HG02763 (cell line): ENCODE measurements at regions not wholly inside any gene's neighbourhood (a gene's known extent, or its start where the extent isn't known, plus 50 kb on each side); places are given as distances from the start of the nearest gene placed in this dataset.
"Not testable (repeated sequence)": the region's sequence is repeated elsewhere in the genome, so short reads cannot be mapped to it uniquely, and the experiment has no call there.

Experiments
- ATAC-seq: cut with Tn5 transposase; IDR thresholded peaks from one replicate; pipeline ENCODE4 v1.9.1; 2021; ENCODE audit warnings: mild to moderate bottlenecking, moderate library complexity; ENCODE audit not compliant: unreplicated experiment

DNA sequence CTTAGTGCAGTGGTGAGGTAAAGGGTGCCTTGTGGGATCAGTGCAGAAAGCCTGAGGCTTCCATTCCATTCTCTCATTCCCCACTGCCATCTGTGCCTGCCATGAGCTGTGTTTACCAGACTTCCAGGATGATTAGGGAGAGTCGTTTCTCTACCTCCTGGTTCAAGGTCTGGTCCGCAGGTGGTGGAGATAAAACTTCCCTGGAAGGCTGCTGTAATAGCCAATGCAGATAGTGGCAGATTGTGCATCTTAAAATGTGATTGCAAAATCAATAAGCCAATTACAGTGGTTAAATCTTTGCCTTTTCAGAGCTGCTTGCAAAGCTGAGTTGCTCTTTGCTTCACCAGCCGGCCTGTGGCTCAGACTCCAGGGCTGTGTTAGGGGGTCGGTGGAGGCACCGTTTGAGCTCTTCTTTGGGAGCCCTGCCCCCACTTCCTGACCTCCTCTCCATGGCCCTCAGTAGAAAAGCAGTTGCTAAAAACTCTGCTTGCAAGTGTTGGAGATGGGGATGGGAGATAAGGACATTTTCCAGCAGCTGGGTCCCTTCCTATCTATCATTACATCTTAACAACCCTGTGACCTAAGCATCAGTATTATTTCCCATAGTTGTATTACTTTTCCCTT is 95.2 kb upstream of the HS6ST1 start:
- ATAC-seq: no peak

DNA sequence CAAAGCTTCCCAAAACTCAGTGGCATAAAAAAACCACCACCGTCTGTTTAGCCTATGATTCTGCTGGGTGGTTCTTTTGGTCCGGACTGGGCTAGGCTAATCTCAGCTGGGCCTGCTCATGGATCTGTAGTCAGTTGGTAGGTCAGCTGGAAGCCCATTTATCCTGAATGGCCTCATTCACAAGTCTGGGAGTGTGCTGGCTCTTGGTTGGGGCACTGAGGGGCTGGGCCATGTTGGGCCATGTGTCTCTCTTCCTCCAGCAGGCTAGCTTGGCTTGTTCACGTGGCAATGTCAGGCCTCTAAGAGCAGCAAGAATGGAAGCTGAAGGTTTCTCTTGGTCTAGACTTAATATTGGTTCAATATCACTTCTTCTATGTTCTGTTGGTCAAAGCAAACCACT is 95.7 kb upstream of the HS6ST1 start:
- ATAC-seq: no peak

DNA sequence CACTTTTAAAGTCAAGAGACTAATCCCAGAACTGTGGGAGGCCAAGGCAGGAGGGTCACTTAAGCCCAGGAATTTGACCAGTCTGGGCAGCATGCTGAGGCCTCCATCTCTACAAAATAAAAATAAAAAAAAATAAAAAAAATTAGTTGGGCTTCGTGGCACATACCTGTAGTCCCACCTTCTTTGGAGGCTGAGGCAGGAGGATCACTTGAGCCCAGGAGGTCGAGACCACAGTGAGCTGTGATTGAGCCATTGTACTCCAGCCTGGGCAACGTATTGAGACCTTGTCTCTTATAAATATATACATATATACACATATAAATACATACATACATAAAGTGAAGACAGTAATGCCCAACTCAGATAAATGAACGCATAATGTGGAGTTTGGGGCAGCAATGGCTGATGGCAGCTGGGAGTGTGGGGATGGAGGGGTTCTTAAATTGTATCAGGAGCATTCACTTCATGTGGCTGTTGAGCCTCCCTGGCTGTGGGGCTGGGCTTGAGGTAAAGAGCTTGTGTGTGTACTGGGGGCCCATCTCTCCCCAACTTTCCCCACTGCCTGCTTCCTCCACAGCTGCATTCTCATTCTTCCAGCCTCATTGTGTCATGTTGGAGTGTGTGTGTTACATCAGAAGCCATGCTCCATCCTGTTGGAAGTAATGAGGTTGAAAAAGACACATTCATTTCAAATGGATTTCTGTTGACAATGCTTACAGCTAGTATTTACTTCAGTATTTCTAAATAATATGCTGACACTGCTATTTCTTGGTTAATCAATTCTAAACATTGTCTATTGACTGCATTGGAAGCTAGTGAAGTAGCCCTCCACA is 96.5 kb upstream of the HS6ST1 start:
- no peak for ATAC-seq

DNA sequence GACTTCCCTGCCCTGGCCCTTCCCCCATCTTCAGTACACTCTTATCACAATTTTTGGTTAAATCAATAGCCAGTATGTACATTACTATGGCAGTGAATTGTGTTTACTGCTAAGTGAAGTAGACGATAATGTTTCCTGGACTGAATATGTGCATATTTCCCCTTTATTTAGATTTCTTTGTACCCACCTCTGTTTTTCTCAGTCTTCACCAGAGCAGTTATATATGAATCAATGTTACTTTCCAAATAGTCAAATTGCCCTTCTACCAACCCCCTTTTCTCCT is 97.1 kb upstream of the HS6ST1 start:
- no peak for ATAC-seq

DNA sequence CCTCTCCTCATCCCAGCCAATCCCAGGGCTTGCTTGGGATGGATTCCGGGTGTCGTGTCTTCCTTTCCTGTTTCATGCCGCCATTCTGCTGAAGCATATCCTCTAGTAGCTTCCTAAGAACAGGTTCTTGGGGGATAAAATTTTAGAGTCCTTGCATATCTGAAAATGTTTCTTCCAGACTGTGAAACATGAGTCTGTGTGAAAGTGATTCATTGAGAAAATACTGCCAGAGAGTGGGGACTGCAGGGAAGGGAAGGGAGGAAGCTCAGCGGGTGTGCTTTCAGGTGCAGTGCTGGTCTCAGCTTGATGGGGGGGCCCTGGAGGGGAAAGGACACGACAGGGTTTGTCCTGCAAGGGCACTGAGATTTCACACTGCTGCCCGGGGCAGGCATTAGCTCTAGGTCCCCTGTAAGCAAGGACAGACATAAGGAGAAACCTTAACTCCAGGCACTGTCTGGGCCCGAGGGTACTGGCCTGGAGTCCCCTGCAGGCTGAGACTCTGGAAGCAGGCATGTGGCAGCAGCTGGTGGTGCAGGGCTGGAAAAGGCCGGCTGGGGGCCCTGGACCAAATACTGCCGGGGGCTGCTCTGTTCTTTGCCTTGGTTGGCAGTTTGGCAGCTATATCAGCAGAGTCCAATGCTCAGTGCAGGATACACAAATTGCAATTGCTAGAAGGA is 97.6 kb upstream of the HS6ST1 start:
- ATAC-seq: no peak

DNA sequence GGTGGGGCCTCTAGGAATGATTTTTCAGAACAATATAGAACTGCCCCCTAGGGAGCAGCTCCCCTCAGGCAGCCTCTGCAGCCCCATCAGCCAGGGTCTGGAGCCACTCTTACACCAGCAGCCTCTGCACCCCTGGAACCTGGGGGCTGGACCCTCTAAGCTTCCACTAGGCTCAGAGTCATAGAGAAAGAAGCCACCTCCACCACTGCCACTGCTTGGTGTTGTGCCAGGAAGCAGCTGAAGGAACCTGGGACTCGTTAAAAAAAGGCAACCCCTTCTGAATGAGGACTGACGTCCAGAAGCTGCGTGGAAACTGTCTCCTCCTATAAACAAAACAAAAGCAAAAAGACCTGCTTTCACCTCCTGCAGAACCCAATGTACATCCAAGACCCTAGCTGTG is 98.1 kb upstream of the HS6ST1 start:
- no peak for ATAC-seq

DNA sequence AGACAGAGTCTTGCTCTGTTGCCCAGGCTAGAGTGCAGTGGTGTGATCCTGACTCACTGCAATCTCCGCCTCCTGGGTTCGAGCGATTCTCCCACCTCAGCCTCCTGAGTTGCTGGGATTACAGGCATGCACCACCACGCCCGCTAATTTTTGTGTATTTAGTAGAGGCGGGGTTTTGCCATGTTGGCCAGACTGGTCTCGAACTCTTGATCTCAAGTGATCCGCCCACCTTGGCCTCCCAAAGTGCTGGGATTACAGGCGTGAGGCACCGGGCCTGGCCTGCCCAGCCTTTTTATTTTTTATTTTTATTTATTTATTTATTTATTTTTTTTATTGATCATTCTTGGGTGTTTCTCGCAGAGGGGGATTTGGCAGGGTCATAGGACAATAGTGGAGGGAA is 98.6 kb upstream of the HS6ST1 start:
- ATAC-seq: not testable (repeated sequence)

DNA sequence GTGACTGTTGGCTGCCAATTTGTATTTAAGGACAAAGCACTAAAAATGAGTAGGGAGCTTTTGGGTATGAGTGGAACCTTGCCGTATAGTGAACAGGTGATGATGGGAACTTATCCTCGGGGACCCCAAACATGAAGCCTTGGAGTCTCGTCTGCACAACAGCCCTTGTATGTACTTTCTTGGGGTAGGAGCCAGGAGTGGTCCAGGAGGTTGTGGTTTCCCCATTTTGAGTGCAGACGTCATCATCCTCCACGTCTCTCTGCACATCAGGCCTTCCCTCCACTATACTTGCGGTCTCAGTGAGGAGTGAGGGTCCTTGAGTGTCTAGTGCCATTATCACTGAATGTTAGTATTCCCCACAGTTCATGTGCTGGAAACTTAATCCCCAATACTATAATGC is 101.5 kb upstream of the HS6ST1 start:
- no peak for ATAC-seq

DNA sequence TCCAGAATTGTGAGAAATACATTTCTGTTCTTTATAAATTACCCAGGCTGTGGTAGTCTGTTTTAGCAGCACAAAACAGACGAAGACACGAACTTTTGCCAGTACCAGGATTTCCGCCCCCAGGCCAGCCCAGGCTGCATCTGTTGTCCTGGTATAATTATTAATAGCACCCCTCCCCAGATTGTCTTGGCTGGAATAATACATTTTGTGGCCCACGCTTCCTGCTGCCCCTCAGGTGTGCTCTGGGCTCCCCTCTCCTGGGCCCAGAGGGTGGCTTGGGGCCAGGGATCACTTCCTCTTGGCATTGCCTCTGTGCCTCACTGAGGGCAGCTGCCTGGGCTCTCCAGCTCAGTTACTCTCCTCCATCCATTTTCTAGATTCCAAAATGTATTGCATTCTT is 102.1 kb upstream of the HS6ST1 start:
- no peak for ATAC-seq

DNA sequence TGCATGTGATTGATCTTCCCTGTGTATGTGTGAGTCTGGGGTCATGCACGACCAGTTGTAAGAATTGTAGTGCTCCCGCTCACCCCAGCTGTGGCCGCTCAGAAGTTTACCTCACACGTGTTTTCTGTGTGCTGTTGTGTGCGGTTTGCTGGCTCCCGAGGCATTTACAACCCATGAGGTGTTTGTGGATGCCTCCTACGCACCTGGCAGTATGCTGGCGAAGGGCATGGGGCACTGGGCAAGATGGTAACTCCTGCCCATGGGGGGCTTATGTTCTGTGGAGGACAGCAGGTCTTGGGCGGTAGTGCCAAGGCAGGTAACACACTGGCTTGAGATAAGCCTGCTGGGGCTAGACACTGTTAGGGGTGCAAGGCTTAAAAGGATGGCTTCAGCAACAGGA is 102.6 kb upstream of the HS6ST1 start:
- no peak for ATAC-seq

DNA sequence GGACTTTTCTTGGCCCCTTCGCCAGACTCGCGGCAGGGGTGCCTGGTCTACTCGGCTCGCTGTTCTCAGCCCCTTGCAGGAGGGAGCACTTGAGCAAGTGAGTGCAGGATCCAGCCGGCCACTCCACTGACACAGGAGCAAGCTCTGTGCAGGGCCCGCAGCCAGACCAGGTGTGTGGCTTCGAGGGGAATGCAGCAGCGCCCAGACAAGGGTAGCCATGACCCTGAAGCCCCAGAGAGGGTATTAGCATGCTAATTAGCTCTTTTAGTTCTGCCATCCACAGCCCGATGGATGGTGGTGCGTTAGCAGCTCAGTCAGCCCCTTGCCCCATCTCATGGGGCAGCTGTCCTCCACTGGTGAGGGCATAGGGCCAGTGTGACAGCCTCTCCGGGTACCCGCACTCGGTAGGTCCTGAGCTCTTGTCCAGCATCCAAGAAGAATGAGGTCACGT is 103.2 kb upstream of the HS6ST1 start:
- no peak for ATAC-seq

DNA sequence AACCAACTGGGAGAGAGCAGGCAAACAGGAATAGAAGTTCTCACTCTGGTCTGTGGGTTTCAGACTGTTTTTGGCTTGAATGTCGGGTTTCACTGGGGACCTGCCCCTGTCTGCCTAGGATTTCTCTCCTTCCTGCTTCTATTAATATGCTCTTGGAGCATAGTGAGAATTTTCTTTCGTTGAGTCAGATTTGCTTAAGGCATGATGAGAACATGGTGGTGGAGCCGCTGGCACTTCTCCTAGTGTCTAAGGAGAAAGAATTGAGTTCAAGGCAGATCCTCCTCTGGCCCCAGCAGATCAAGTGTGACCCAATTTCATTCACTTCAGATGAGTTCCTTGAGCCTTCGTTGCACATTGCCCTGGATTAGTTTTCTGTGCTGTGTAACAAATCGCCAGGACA is 103.9 kb upstream of the HS6ST1 start:
- ATAC-seq: no peak

DNA sequence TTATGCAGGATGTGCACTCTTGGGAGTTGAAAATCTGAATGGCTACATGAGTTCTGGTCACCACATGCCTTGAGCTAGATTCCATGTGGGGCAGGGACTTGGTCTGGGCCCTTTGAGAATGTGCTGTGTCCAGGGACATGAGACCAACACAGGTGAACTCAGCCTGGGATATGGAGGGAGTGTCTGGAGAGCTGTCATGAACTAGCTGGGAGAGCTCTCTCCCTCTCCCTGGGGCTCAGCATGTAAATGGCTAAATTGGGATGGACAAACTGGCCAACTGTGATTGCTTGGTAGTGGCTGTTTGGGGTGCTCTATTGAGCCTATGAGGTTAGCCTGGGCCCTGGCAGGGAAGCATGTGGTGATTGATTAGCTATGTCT is 105.1 kb upstream of the HS6ST1 start:
- no peak for ATAC-seq

DNA sequence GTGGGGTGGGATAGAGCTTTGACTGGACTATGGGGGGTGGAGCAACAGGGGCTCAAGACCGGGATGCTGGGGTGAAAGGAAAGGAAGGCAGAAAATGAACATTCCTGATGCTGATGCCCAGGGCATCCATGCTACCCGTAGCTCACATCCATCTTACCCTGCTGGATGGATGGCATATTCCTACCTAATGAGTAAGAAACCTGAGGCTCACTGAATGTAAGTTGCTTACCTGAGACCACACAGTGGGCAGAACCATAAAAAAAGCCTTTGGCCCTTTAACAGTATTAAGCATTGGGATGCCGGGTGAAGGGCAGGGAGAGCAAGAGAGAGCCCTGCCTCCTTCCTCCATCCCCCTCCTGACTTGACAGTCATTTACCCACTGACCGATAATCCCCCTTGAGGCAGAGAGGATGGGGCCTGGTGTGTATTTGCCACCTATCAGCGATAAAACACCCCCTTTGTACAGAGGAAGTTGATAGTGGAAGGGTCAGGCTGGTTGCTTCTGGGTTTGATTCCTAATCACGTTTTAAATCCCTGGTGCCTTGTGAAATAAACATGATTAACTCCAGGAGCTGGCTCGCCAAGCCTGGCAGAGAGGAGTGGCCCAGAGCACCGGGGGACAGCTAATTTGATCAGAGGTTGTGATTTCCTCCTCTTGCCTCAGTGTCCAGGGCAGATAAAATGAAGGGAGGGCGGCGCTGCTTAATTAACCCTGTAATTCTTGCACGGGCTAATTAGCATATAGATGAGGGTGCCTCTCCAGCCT is 105.9 kb upstream of the HS6ST1 start:
- ATAC-seq: no peak

DNA sequence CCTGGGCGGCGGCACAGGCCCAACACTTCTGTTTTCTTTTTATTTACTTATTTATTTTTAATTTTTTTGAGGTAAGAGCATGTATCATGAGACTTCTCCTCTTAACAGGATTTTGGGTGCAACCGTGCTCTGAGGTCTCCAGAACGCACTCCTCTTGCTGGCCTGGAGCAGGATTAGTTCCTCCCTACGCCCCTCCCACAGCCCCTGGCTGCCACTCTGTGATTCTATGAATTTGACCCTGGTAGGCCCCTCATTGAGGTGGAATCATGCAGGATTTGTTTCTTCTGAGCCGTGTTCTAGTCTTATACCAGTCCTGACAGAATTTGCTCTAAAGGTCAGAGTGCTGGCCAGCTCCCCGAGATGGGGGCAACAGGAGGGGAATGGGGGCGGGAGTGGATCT is 106.5 kb upstream of the HS6ST1 start:
- no peak for ATAC-seq

DNA sequence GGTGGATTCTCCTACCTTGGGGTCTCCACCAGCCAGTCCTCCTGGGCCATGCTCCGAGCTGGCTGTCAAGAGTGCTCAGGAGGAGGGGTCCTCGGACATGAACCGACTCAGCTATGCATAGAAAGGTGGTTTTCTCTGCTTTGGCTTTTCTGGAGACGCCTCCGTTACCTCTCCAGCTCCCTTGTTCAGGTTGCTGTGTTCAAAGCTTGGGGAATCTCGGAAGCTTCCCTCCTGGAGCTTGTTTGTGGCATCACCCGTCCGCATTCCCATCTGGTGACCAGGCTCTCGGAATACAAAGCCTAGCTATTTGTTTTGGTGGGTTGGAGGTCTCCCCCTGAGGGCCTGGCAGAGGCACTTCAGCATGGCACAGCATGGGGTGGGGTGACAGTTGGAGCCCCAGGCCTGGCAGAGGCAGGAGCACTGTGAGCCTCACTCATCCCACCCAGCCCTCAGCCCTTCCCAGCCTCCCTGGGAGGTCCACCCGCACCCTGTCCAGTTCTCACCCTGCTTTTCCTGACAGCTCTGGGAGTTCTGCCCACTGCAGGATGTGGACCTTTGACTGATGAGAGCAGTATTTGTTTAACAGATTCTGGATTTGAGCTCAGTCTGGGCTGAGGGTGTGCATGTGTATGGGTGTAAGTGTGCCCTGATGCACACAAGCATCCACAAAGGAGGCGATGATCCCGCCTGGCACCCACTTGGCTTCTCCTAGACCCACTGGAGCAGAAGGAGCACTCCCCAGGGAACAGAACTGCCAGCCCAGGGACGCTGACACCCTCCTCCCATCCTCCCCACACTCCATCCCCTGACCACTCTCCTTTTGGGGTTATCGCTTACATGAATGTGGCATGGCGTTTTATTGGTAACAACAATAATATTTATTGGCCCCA is 107.3 kb upstream of the HS6ST1 start:
- no peak for ATAC-seq

DNA sequence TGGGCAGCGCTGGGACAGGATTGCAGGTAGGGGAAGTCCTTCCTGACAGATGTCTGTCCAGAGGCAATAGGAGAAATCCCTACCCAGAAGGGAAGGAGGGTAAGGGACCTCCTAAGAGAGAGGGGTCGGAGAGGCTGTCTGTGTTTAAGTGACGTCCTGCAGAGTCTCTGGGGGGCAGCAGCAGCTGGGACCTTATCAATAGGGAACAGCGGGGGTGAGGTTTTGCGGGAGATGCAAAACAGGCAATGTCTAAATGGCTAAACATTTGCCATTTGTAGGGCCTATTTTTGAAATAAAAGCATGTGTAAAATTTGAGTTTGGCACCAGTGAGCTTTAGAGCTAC is 108.7 kb upstream of the HS6ST1 start:
- ATAC-seq: no peak

DNA sequence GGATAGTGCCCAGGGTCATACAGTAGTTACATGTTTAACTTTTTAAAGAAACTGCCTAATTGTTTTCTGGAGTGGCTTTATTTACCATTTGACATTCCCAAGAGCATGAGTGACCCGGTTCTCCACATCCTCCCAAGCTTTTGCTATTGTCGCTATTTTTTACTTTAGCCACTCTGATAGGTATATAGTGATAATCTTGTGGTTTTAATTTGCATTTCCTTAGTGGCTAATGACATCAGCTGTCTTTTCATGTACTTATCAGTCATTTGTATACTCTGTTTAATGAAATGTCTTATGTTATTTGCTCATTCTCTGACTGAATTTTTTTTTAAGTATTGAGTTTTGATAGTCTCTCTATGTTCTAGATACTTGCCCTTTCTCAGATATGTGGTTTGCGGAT is 109.7 kb upstream of the HS6ST1 start:
- no peak for ATAC-seq

DNA sequence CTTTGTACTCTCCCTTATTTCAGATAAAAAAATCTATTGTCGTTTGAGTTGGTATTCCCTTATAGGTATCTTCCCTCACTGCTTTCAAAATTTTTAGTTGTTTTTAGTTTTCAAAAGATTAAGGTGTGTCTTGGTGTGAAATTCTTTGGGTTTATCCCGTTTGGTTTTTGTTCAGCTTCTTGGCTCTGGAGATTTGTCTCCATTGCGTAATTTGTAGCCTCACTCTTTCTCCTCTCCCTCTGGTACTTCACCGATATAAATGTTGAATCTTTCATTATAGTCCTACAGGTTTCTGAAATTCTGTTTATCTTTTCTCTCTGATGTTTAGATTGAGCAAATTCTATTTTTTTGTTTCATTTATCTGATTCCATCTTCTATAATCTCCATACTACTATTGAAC is 113.8 kb upstream of the HS6ST1 start:
- ATAC-seq: no peak

DNA sequence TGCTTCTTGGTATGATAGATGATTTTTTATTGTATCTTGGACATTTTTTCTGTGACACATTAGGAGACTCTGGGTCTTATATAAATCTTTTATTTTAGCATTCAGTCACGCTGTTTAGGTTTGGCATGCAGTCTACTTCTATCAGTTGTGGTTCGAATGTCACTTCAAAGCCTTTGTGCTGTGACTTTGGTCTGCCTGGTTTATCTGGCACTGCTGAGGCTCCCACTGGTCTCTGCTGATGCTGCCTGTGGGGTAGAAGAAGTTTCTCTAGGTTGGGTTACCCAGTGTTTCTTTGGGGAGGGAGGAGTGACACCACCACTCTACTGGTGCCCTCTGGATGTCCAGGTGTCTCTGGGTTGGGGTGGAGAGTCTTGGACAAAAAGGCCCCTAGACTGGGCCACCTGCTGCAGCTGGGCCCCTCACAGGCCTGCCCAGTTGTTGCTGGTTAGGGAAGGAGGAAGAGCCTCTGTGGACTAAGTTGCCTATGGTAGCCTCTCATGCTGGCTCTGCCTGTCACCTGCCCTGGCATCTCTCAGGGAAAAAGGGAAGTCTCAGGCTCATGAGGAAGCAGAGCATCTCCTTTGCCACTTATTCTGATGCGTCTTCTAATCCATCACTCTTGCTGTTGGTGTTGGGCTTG is 115.4 kb upstream of the HS6ST1 start:
- ATAC-seq: no peak
